ENCODE measurements at regions not wholly inside any gene's neighbourhood (a gene's known extent, or its start where the extent isn't known, plus 50 kb on each side); places are given as distances from the start of the nearest gene placed in this dataset.
A peak's percentile ranks its signal among the peaks of the same experiment; 100 is the strongest.

- H3K36me3 ChIP-seq (ENCODE audit: control insufficient read depth, insufficient read depth, low read length) = no peaks in the 10 kb centered on the region
- no peak overlapping the region for H3K4me3 ChIP-seq (ENCODE audit: low read depth, low read length)
- no peak for TF ChIP-seq CTCF (IDR thresholded peaks at IDR 0.05; ENCODE audit: insufficient read depth, low read length, severe bottlenecking)
- H3K27me3 ChIP-seq (ENCODE audit: control insufficient read depth, insufficient read depth, low read length) = no peaks in the 10 kb centered on the region
- FAIRE-seq (no peak), DNase-seq (ENCODE audit: low read depth) (no peak)
Observed at GRCh38 chr2:16208921-16209320, 268.6 kb downstream of the MYCN start.

GRCh38 chr2:16208241-16208797, 268.0 kb downstream of the MYCN start:
- Histone ChIP-seq H3K27me3 (ENCODE audit: control insufficient read depth, insufficient read depth, low read length) (no peaks in the 10 kb centered on the region), H3K36me3 (ENCODE audit: control insufficient read depth, insufficient read depth, low read length) (no peaks in the 10 kb centered on the region), H3K4me3 (ENCODE audit: low read depth, low read length) (no peak overlapping the region)
- FAIRE-seq (no peak), DNase-seq (ENCODE audit: low read depth) (no peak)
- TF ChIP-seq CTCF (IDR thresholded peaks at IDR 0.05; ENCODE audit: insufficient read depth, low read length, severe bottlenecking) = no peak

DNA sequence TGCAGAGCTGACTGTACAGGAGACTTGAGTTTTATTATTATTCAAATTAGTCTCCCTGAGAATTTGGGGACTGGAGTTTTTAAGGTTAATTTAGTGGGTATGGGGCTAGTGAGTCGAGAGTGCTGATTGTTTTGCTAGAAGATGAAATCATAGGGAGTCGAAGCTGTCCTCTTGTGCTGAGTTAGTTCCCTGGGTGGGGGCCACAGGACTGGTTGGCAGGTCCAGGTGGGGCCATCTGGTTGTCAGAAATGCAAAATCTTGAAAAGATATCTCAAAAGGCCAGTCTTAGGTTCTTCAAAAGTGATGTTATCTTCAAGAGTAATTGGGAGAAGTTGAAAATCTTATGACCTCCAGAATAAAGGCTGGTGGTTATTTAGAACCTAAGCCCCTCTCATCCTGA, 267.3 kb downstream of the MYCN start:
- no peak overlapping the region for H3K4me3 ChIP-seq (ENCODE audit: low read depth, low read length)
- no peaks in the 10 kb centered on the region for H3K36me3 ChIP-seq (ENCODE audit: control insufficient read depth, insufficient read depth, low read length)
- FAIRE-seq (no peak), DNase-seq (ENCODE audit: low read depth) (no peak)
- H3K27me3 ChIP-seq (ENCODE audit: control insufficient read depth, insufficient read depth, low read length) = no peaks in the 10 kb centered on the region
- TF ChIP-seq CTCF (IDR thresholded peaks at IDR 0.05; ENCODE audit: insufficient read depth, low read length, severe bottlenecking) = no peak

GRCh38 chr2:16207151-16207550, 266.8 kb downstream of the MYCN start:
- Histone ChIP-seq H3K36me3 (ENCODE audit: control insufficient read depth, insufficient read depth, low read length) (no peaks in the 10 kb centered on the region), H3K4me3 (ENCODE audit: low read depth, low read length) (no peak overlapping the region), H3K27me3 (ENCODE audit: control insufficient read depth, insufficient read depth, low read length) (no peaks in the 10 kb centered on the region)
- DNase-seq (ENCODE audit: low read depth) (no peak), FAIRE-seq (no peak)
- TF ChIP-seq CTCF (IDR thresholded peaks at IDR 0.05; ENCODE audit: insufficient read depth, low read length, severe bottlenecking) = no peak

DNA sequence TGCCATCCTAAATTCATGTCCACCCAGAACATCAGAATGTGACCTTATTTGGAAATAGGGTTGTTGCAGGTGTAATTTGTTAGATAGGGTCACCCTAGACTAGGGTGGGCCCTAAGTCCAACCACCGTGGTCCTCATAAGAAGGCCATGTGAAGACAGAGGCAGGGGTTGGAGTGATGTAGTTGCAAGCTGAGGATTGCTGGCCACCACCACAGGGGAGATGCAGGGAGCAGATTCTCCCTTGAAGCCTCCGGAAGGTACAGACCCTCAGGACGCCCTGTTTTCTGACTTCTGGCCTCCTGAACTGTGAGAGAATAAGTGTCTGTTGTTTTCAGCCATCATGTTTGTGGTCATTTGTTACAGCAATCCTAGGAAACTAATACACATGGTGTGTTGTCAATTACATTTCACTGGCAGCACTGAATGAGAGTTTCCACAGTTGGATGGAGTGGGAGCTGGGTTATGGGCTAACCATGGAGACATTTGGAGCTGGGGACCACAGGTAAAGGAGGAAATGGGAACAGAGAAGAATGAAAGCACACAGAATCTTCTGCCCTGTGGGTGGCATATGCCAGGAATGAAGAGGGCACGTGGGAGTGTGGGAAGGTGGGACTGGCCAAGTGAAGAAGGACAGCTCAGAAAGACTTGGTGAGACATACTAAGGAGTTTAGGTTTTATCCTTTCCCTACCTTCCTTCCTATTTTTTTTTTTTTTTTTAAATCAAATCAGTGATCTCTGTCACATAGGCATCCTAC, 266.0 kb downstream of the MYCN start:
- no peaks in the 10 kb centered on the region for H3K36me3 ChIP-seq (ENCODE audit: control insufficient read depth, insufficient read depth, low read length)
- TF ChIP-seq CTCF (IDR thresholded peaks at IDR 0.05; ENCODE audit: insufficient read depth, low read length, severe bottlenecking) = no peak
- DNase-seq (ENCODE audit: low read depth) (no peak), FAIRE-seq (peak; percentile 43)
- no peak overlapping the region for H3K4me3 ChIP-seq (ENCODE audit: low read depth, low read length)
- no peaks in the 10 kb centered on the region for H3K27me3 ChIP-seq (ENCODE audit: control insufficient read depth, insufficient read depth, low read length)

- no peak for TF ChIP-seq CTCF (IDR thresholded peaks at IDR 0.05; ENCODE audit: insufficient read depth, low read length, severe bottlenecking)
- FAIRE-seq = no peak
- Histone ChIP-seq H3K36me3 (ENCODE audit: control insufficient read depth, insufficient read depth, low read length) (no peaks in the 10 kb centered on the region), H3K4me3 (ENCODE audit: low read depth, low read length) (no peak overlapping the region), H3K27me3 (ENCODE audit: control insufficient read depth, insufficient read depth, low read length) (no peaks in the 10 kb centered on the region)
- DNase-seq (ENCODE audit: low read depth) = no peak
Observed at GRCh38 chr2:16205631-16206030, 265.3 kb downstream of the MYCN start.
